ENCODE measurements at regions not wholly inside any gene's neighbourhood (a gene's known extent, or its start where the extent isn't known, plus 50 kb on each side); places are given as distances from the start of the nearest gene placed in this dataset.
"Not testable (repeated sequence)": the region's sequence is repeated elsewhere in the genome, so short reads cannot be mapped to it uniquely, and the experiment has no call there.

GRCh38 chr15:36434177-36434576 is 145.2 kb upstream of the CDIN1 start:
- Mint-ChIP-seq H3K4me1 (ENCODE audit: low read depth) (no peaks in the 10 kb centered on the region), H3K9me3 (no peaks in the 10 kb centered on the region), H3K36me3 (no peaks in the 10 kb centered on the region), H3K4me3 (no peak overlapping the region), H3K27ac (no peak overlapping the region), H3K27me3 (no peaks in the 10 kb centered on the region)
- CTCF ChIA-PET = no interaction called here
- intact Hi-C loops (cut with micrococcal nuclease) = no loop called here
- POLR2A ChIA-PET = no interaction called here
- DNase-seq = no peak

- no peaks in the 10 kb centered on the region for H3K9me3 Mint-ChIP-seq
- CTCF ChIA-PET = interaction anchor here (0.6 kb wide), 1 partner anchor 59 kb away, joined by 3 read pairs; no protein-coding TSS in a partner anchor
- POLR2A ChIA-PET = no interaction called here
Measured at GRCh38 chr15:36438499-36438898, 140.9 kb upstream of the CDIN1 start.

GRCh38 chr15:36447373-36447772 is 132.1 kb upstream of the CDIN1 start:
- no peak for DNase-seq
- no peaks in the 10 kb centered on the region for H3K9me3 Mint-ChIP-seq
- no peaks in the 10 kb centered on the region for H3K4me1 Mint-ChIP-seq (ENCODE audit: low read depth)
- H3K36me3 Mint-ChIP-seq = no peaks in the 10 kb centered on the region
- H3K27ac Mint-ChIP-seq = no peak overlapping the region
- POLR2A ChIA-PET = no interaction called here
- H3K4me3 Mint-ChIP-seq = no peak overlapping the region
- intact Hi-C loops (cut with micrococcal nuclease) = no loop called here
- CTCF ChIA-PET = no interaction called here
- no peaks in the 10 kb centered on the region for H3K27me3 Mint-ChIP-seq

More at GRCh38 chr15:36438499-36438898, 140.9 kb upstream of the CDIN1 start:
- no peaks in the 10 kb centered on the region for H3K36me3 Mint-ChIP-seq
- H3K4me1 Mint-ChIP-seq (ENCODE audit: low read depth) = no peaks in the 10 kb centered on the region
- H3K27me3 Mint-ChIP-seq = no peaks in the 10 kb centered on the region
- H3K4me3 Mint-ChIP-seq = no peak overlapping the region
- DNase-seq = no peak
- intact Hi-C loops (cut with micrococcal nuclease) = no loop called here
- H3K27ac Mint-ChIP-seq = no peak overlapping the region

- CTCF ChIA-PET = no interaction called here
- Mint-ChIP-seq H3K27me3 (no peaks in the 10 kb centered on the region), H3K27ac (no peak overlapping the region), H3K4me1 (ENCODE audit: low read depth) (no peaks in the 10 kb centered on the region), H3K36me3 (no peaks in the 10 kb centered on the region), H3K9me3 (no peaks in the 10 kb centered on the region), H3K4me3 (no peak overlapping the region)
- DNase-seq = no peak
- POLR2A ChIA-PET = no interaction called here
- intact Hi-C loops (cut with micrococcal nuclease) = no loop called here
Measured at GRCh38 chr15:36448418-36448817, 131.0 kb upstream of the CDIN1 start.

DNA sequence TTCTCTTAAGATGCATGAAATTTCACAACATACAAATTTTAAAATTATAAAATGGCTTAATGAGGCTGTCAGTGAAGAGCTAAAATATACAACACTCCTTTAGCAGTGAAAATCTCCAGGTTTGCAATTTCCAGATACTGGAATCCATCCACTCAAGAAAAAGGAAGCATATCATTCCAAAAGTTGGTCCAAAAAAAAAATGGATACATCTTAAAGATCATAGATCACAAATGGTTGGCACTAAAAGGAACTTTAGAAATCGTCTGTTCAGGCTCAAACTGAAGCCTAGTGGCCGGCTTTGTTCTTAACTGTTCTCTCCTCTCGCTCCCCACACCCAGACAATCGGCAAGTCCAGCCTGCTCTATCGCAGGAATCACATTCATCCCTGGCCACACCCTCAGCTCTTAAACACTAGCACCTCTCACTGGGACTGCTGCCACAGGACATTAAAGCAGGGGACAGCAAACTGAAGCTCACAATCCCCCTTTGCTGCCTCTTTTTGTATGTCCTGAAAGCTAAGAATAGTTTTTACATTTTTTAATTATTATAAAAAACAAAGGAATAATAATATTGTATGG is 130.3 kb upstream of the CDIN1 start:
- Mint-ChIP-seq H3K27ac (no peak overlapping the region), H3K36me3 (no peaks in the 10 kb centered on the region), H3K4me3 (no peak overlapping the region), H3K9me3 (no peaks in the 10 kb centered on the region), H3K27me3 (no peaks in the 10 kb centered on the region), H3K4me1 (ENCODE audit: low read depth) (no peaks in the 10 kb centered on the region)
- intact Hi-C loops (cut with micrococcal nuclease) = no loop called here
- CTCF ChIA-PET = no interaction called here
- no peak for DNase-seq
- POLR2A ChIA-PET = no interaction called here

DNA sequence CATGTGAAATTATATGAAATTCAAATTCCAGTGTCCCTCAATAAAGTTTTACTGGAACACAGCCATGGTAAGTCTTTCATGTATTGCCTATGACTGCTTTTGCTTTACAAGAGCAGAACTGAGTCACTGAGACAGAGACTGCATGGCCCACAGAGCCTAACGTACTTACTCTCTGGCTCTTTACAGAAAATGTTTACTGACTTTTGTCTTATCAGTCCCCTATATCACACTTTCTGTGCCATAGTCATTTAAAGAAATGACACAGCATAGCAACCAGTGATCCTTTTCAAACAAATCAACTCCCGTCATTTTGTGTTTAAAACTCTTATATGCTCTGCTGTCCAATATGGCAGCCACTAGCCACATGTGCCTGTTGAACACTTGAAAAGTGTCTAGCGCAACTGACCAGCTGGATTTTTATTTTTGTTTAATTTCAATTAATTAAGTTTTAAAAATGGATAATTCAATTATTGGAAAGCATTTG is 129.7 kb upstream of the CDIN1 start:
- no peaks in the 10 kb centered on the region for H3K4me1 Mint-ChIP-seq (ENCODE audit: low read depth)
- H3K36me3 Mint-ChIP-seq = no peaks in the 10 kb centered on the region
- H3K4me3 Mint-ChIP-seq = no peak overlapping the region
- CTCF ChIA-PET = no interaction called here
- no peak overlapping the region for H3K27ac Mint-ChIP-seq
- DNase-seq = no peak
- H3K9me3 Mint-ChIP-seq = no peaks in the 10 kb centered on the region
- no peaks in the 10 kb centered on the region for H3K27me3 Mint-ChIP-seq
- intact Hi-C loops (cut with micrococcal nuclease) = no loop called here
- POLR2A ChIA-PET = no interaction called here

DNA sequence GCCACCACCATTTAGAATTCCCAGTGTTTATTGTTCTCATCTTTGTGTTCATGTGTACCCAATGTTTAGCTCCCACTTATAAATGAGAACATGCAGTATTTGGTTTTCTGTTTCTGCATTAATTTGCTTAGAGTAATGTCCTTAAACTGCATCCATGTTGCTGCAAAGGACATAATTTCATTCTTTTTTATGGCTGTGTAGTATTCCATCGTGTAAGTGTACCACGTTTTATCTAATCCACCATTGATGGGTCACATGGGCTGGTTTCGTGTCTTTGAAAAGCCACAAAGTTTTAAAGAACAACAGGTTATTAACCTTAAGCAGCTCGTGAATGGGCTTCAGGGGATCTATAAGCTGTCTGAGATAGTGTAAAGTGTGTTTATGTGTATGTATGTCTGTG is 125.2 kb upstream of the CDIN1 start:
- H3K27ac Mint-ChIP-seq; DNase-seq; CTCF ChIA-PET; H3K4me1 Mint-ChIP-seq (ENCODE audit: low read depth); H3K36me3 Mint-ChIP-seq; H3K4me3 Mint-ChIP-seq; H3K27me3 Mint-ChIP-seq; H3K9me3 Mint-ChIP-seq; POLR2A ChIA-PET; intact Hi-C loops (cut with micrococcal nuclease): not testable (repeated sequence)

DNA sequence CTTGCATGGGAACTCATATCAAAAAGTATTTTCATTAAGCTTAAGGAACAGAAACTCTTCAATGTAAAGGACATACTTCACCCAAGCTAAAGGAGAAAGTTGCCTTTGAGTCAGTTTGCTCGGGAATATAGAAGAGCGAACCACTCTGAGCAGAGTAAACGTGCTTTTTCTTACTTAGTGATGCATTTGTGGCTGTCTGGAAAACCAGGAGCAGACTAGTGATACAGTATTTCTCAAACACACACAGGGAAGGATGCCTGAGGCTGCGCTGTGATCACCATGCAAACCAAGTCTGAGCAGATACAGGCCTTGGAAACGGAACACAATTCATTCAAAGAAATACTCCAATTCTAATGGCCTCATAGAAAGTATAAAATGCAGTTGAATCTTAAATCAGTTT is 121.0 kb upstream of the CDIN1 start:
- DNase-seq = no peak
- intact Hi-C loops (cut with micrococcal nuclease) = no loop called here
- Mint-ChIP-seq H3K27me3 (no peaks in the 10 kb centered on the region), H3K27ac (no peak overlapping the region), H3K4me3 (no peak overlapping the region), H3K36me3 (no peaks in the 10 kb centered on the region), H3K4me1 (ENCODE audit: low read depth) (no peaks in the 10 kb centered on the region), H3K9me3 (peaks cover 13% of the 10 kb centered on the region)
- CTCF ChIA-PET = no interaction called here
- POLR2A ChIA-PET = interaction anchor here (0.6 kb wide), 1 partner anchor 113 kb away, joined by 3 read pairs; no protein-coding TSS in a partner anchor

- H3K4me3 Mint-ChIP-seq = no peak overlapping the region
- H3K9me3 Mint-ChIP-seq = peaks cover 13% of the 10 kb centered on the region
- no peaks in the 10 kb centered on the region for H3K27me3 Mint-ChIP-seq
- no peaks in the 10 kb centered on the region for H3K36me3 Mint-ChIP-seq
- CTCF ChIA-PET = no interaction called here
- H3K27ac Mint-ChIP-seq = no peak overlapping the region
- no peak for DNase-seq
- H3K4me1 Mint-ChIP-seq (ENCODE audit: low read depth) = no peaks in the 10 kb centered on the region
- POLR2A ChIA-PET = no interaction called here
- intact Hi-C loops (cut with micrococcal nuclease) = no loop called here
Measured at GRCh38 chr15:36465304-36465703, 114.1 kb upstream of the CDIN1 start.

GRCh38 chr15:36468746-36469145 is 110.7 kb upstream of the CDIN1 start:
- CTCF ChIA-PET = no interaction called here
- no peak overlapping the region for H3K4me3 Mint-ChIP-seq
- no peak overlapping the region for H3K27ac Mint-ChIP-seq
- intact Hi-C loops (cut with micrococcal nuclease) = no loop called here
- DNase-seq = no peak
- H3K27me3 Mint-ChIP-seq = no peaks in the 10 kb centered on the region
- POLR2A ChIA-PET = no interaction called here
- no peaks in the 10 kb centered on the region for H3K9me3 Mint-ChIP-seq
- H3K36me3 Mint-ChIP-seq = no peaks in the 10 kb centered on the region
- no peaks in the 10 kb centered on the region for H3K4me1 Mint-ChIP-seq (ENCODE audit: low read depth)

DNA sequence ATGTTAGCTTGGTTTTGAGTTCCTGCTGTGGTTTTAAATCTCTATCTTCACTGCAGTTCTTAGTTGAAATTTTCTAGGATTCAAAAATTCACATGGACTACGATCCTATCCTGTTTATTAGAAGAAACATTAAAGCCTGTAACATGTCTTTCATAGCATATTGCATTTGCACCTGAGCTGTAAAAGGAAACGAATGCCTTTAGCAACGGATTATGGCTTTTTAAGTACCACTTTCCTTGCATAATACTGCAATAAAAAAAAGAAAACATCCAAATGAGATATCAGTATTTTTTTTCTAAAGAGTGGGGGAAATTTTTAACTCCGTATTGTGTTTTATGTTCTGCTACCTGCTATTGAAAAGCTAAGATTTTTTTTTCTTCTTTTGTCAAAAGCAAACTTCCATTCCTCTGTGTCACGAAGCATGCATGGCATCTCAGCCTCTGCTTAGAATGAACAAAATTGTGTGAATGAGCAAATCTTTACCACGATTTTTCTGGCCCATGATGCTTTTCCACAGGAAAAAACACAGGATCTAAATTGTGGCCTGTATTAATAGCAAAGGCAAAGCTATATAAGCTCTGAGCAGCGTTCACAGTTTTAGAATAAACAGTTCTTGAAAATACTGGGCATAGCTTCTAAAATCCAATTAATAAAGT is 110.0 kb upstream of the CDIN1 start:
- Mint-ChIP-seq H3K36me3 (no peaks in the 10 kb centered on the region), H3K4me3 (no peak overlapping the region), H3K27ac (no peak overlapping the region), H3K4me1 (ENCODE audit: low read depth) (no peaks in the 10 kb centered on the region), H3K9me3 (no peaks in the 10 kb centered on the region), H3K27me3 (no peaks in the 10 kb centered on the region)
- DNase-seq = no peak
- ChIA-PET CTCF (no interaction called here), POLR2A (no interaction called here)
- intact Hi-C loops (cut with micrococcal nuclease) = no loop called here

- no peaks in the 10 kb centered on the region for H3K27me3 Mint-ChIP-seq
- POLR2A ChIA-PET = no interaction called here
- no peaks in the 10 kb centered on the region for H3K4me1 Mint-ChIP-seq (ENCODE audit: low read depth)
Measured at GRCh38 chr15:36472672-36473071, 106.8 kb upstream of the CDIN1 start.

GRCh38 chr15:36478561-36478960 is 100.9 kb upstream of the CDIN1 start:
- Mint-ChIP-seq H3K36me3 (no peaks in the 10 kb centered on the region), H3K4me3 (no peak overlapping the region), H3K4me1 (ENCODE audit: low read depth) (no peaks in the 10 kb centered on the region), H3K9me3 (no peaks in the 10 kb centered on the region), H3K27ac (no peak overlapping the region), H3K27me3 (peaks cover 1% of the 10 kb centered on the region)
- ChIA-PET POLR2A (no interaction called here), CTCF (no interaction called here)
- no peak for DNase-seq
- intact Hi-C loops (cut with micrococcal nuclease) = no loop called here

More at GRCh38 chr15:36472672-36473071, 106.8 kb upstream of the CDIN1 start:
- Mint-ChIP-seq H3K36me3 (no peaks in the 10 kb centered on the region), H3K4me3 (no peak overlapping the region), H3K9me3 (no peaks in the 10 kb centered on the region), H3K27ac (no peak overlapping the region)
- DNase-seq = no peak
- intact Hi-C loops (cut with micrococcal nuclease) = no loop called here
- CTCF ChIA-PET = no interaction called here

All from activated CD4-positive, alpha-beta memory T cell treated with anti-CD3 and anti-CD28 coated beads for 36 hours (primary cell).